Omental fat pad (tissue), 3 donors: ENCODE measurements at regions not wholly inside any gene's neighbourhood (a gene's known extent, or its start where the extent isn't known, plus 50 kb on each side); places are given as distances from the start of the nearest gene placed in this dataset.

ENCODE experiments used
- ATAC-seq: fragments of 150-250 bp; one replicate; pipeline ENCODE4 v1.9.1; 2016; ENCODE audit warnings: mild to moderate bottlenecking, moderate library complexity; ENCODE audit not compliant: low FRiP score
- DNase-seq: peaks from one replicate; pipeline ENCODE4 v3.0.0-alpha.2; 2019; ENCODE audit warnings: low spot score
- TF ChIP-seq, protein P1 (sequence below), 3 donors: fragments of 450-650 bp; IDR thresholded peaks; one replicate each; pipeline ENCODE4 v1.5.1; 2016 to 2017; ENCODE audit warnings: antibody characterized with exemption in 3 of 3, mild to moderate bottlenecking in 3 of 3, moderate library complexity in 2 of 3

DNA sequence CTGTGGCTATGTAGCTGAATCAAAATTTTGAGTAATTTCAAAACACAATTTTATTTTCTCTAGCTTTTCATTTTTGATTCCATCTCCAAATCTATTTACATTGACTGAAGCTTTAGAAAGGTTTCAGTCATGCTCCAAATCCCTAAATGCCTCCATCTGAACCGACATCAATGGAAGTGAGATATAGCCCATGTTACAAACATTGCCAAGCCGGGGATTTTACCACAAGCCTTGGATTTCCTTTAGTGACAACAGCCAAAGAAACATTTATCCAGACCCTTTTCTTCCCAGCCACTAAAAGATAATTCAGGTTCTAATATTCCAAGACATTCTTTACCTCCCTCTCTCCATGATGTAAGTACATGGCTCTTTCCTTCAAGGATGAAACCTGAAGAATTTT, 1087.7 kb upstream of the SEMA6A start:
- ATAC-seq: no peak
- TF ChIP-seq, protein P1, sequence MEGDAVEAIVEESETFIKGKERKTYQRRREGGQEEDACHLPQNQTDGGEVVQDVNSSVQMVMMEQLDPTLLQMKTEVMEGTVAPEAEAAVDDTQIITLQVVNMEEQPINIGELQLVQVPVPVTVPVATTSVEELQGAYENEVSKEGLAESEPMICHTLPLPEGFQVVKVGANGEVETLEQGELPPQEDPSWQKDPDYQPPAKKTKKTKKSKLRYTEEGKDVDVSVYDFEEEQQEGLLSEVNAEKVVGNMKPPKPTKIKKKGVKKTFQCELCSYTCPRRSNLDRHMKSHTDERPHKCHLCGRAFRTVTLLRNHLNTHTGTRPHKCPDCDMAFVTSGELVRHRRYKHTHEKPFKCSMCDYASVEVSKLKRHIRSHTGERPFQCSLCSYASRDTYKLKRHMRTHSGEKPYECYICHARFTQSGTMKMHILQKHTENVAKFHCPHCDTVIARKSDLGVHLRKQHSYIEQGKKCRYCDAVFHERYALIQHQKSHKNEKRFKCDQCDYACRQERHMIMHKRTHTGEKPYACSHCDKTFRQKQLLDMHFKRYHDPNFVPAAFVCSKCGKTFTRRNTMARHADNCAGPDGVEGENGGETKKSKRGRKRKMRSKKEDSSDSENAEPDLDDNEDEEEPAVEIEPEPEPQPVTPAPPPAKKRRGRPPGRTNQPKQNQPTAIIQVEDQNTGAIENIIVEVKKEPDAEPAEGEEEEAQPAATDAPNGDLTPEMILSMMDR (IDR thresholded peaks at IDR 0.05): no peak
- no peak for DNase-seq

DNA sequence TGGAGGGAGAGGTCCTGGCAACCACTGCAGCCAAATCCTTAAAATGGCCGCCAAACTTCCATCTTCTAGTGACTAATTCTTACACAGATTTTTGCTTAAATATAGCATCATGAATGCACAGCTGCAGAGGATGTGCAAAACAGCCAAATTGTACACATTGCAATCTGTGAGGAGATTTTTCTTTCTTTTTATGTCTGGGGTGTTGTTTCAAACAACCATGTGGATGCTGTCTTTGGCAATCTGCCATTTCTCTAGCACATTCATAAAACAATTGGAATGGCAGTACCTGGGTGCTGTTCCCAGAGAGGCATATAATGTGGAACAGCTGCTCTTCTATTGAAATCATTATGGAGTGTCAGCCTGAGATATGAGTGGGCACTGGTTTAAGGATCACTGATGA, 1082.9 kb upstream of the SEMA6A start:
- DNase-seq (no peak), ATAC-seq (no peak)
- TF ChIP-seq, protein P1 (IDR thresholded peaks at IDR 0.05): no peak

DNA sequence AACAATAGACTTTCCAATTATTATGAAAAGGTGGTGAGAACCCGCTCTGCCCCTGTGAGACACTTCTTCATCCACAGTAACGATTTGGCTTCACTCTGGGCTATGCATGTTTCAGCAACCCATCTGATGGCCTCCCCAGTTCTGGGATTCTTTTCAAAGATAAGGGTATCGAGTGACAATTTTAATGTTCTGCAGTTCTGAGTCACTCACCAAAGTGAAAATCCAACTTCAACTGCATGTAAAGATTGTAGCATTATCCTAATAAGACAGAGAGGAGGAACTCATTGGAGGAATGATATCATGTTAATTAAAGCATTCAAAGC, 1078.3 kb upstream of the SEMA6A start:
- TF ChIP-seq, protein P1 (IDR thresholded peaks at IDR 0.05): no peak
- ATAC-seq: no peak
- DNase-seq: no peak

DNA sequence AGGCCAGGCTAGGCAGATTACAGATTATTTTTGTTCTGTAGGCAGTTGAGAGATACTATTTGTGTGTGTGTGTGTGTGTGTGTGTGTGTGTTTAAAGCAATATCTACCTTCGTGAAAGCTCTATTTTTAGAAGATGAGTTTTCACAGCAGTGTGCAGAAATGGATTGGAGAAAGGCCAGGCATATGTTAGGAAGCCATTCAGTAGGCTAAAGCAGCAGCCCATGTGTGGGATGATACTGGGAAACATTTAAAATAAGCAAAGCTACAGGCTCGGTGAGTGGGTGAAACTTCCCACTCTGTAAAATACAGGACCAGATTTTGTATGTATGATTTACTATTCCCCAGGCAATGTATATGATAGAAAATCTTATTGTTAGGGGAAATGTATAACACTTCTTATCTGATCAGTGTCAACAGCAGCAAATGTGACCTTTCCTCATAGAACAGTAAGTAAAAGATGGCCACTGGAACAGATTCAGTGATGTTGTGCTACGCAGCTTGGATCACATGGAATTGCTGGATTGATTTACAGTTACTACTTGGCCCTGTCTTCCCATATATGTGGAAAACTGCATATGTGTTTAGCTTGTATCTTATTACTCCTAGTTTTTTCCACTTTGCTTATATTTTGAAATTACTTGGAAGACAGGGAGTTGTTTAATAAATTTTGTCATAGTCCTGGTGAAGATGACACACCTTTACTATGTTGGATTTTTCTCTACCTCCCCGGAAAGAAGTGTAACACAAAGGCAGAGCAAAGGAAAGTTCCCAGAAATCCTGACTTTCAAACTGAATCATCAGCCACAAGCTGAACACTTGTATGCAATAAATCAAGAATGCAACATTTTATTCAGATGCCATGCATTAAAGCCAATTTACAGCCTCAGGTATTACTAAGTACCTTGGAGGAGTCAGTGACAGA, 1077.7 kb upstream of the SEMA6A start:
- ATAC-seq (no peak), DNase-seq (no peak)
- TF ChIP-seq, protein P1 (IDR thresholded peaks at IDR 0.05): no peak

DNA sequence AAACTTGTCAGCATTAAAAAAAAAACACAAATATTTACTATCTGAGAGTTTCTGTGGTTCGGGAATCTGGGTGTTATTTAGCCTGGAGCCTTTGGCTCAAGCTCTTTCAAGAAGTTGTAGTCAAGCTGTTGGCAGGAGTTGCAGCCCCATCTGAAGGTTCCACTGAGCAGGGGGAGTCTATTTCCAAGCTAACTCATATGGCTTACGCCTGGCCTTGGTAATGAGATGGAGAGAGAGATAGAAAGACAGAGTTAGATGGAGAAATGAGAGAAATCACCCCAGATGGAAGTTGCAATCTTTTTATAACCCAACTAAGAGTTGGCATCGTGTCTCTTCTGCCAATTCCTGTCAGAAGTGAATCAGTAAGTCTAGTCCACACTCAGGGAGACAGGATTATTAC, 1075.2 kb upstream of the SEMA6A start:
- TF ChIP-seq, protein P1 (IDR thresholded peaks at IDR 0.05): no peak
- ATAC-seq (no peak), DNase-seq (no peak)

DNA sequence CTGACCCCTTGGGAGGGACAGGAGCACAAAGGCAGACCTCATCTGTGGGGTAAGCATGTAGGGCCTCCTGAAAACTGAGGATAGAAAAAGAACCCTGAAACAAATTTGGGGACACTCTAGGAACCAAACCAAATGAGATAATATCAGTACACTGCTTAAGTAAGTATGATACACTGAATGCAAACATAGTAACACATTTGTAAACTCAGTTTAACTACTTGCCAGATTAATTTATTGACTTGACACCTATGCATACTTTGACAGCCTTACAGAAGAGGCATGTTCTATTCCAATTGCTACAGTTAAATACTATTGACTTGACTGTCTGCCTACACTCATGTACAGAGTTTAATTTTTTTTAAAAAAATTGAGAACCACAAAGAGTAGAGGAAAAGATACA, 1070.8 kb upstream of the SEMA6A start:
- DNase-seq (no peak), ATAC-seq (no peak)
- TF ChIP-seq, protein P1 (IDR thresholded peaks at IDR 0.05): no peak

DNA sequence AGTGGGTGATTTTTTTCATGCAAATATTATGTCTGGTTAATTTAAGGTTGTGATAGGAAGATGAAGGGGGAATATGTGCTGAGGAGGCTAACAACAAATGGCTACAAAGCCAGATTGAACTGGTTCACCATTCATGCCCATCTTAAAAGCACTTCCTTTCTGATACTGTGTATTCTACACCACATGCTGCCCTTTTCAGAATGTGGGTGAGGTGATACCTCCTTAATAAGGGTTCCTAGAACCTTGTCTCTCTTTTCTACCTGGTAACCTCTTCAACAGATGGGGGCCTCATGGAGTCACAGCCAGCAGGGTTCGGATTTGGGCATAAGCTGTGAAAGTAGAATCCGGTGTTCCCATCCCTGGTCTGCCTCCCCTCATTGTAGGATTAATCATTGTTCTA, 1064.0 kb upstream of the SEMA6A start:
- DNase-seq (no peak), ATAC-seq (no peak)
- TF ChIP-seq, protein P1 (IDR thresholded peaks at IDR 0.05): no peak
